CD4-positive, alpha-beta T cell (primary cell): ENCODE measurements at regions not wholly inside any gene's neighbourhood (a gene's known extent, or its start where the extent isn't known, plus 50 kb on each side); places are given as distances from the start of the nearest gene placed in this dataset.

Experiments
- ATAC-seq: fragments of 200-7000 bp; cut with Tn5 transposase; one replicate; pipeline ENCODE4 v1.10.0; 2022; ENCODE audit warnings: mild to moderate bottlenecking; ENCODE audit not compliant: poor library complexity
- CTCF ChIA-PET: fragments of 350-600 bp; sonication (Branson Sonifier 250); formaldehyde crosslinking; loops from one replicate; lab custom pipeline; 2021; ENCODE audit warnings: antibody characterized with exemption, inconsistent platforms; lab: Charles Lee
- POLR2A ChIA-PET: fragments of 350-600 bp; sonication (Branson Sonifier 250); formaldehyde crosslinking; loops from one replicate; lab custom pipeline; 2021; ENCODE audit warnings: antibody characterized with exemption, inconsistent platforms; lab: Charles Lee
- DNase-seq, 14 experiments: peaks; one replicate each; pipeline ENCODE4 v3.0.0-alpha.2; 2013 to 2020; ENCODE audit warnings: mixed read lengths in 2 of 14
- H3K27ac ChIP-seq, 2 donors: one replicate each; pipeline versions ENCODE4 v1.5.1 to v1.7.0; 2013; ENCODE audit warnings: low read length in 2 of 2, low read depth in 1 of 2, mild to moderate bottlenecking in 1 of 2
- H3K27me3 ChIP-seq, 2 experiments: 1 replicate in 1 of 2; 2 replicates in 1 of 2; pipeline versions ENCODE4 v1.6.1 to v1.7.0; 2013; ENCODE audit warnings: low read length in 2 of 2, control low read depth in 1 of 2, mild to moderate bottlenecking in 1 of 2, moderate library complexity in 1 of 2; ENCODE audit not compliant: insufficient read depth in 2 of 2, control insufficient read depth in 1 of 2
- H3K36me3 ChIP-seq: one replicate; pipeline ENCODE4 v1.6.1; 2013; ENCODE audit warnings: low read length, control low read depth; ENCODE audit not compliant: insufficient read depth
- H3K4me1 ChIP-seq: one replicate; pipeline ENCODE4 v1.6.1; 2013; ENCODE audit warnings: low read length, control low read depth; ENCODE audit not compliant: insufficient read depth
- H3K4me3 ChIP-seq: one replicate; pipeline ENCODE4 v1.5.1; 2013; ENCODE audit warnings: mild to moderate bottlenecking, low read length, moderate library complexity
- H3K9me3 ChIP-seq, 2 experiments: 1 replicate in 1 of 2; 2 replicates in 1 of 2; pipeline versions ENCODE4 v1.6.1 to v1.7.0; 2013; ENCODE audit warnings: low read length in 2 of 2, mild to moderate bottlenecking in 2 of 2, control low read depth in 1 of 2, moderate library complexity in 1 of 2; ENCODE audit not compliant: control insufficient read depth in 1 of 2, insufficient read depth in 1 of 2
- H3K27ac Mint-ChIP-seq: one replicate; pipeline ENCODE4 v1.8.0; 2020; ENCODE audit warnings: mixed read lengths
- H3K27me3 Mint-ChIP-seq: one replicate; pipeline ENCODE4 v1.8.0; 2021; ENCODE audit warnings: mixed read lengths
- H3K36me3 Mint-ChIP-seq: one replicate; pipeline ENCODE4 v1.8.0; 2021; ENCODE audit warnings: low read depth, mixed read lengths
- H3K4me1 Mint-ChIP-seq: one replicate; pipeline ENCODE4 v1.8.0; 2021; ENCODE audit warnings: low read depth, mixed read lengths
- H3K4me3 Mint-ChIP-seq: one replicate; pipeline ENCODE4 v1.8.0; 2020; ENCODE audit warnings: mild to moderate bottlenecking, mixed read lengths
- H3K9me3 Mint-ChIP-seq: one replicate; pipeline ENCODE4 v1.8.0; 2020; ENCODE audit warnings: mixed read lengths
- CTCF ChIP-seq: fragments of 200-600 bp; IDR thresholded peaks from one replicate; pipeline ENCODE4 v1.8.0; 2022; ENCODE audit warnings: antibody characterized with exemption, mild to moderate bottlenecking
- intact Hi-C, 2 experiments: fragments of 100-400 bp; cut with DNase I in 1 of 2; cut with micrococcal nuclease in 1 of 2; formaldehyde crosslinking; loops; one replicate each; pipeline versions ENCODE4 v1.15.1 to v1.9.0; 2023 to 2025; cut with DNase I, micrococcal nuclease

- H3K36me3 ChIP-seq = no peaks in the 10 kb centered on the region
- Mint-ChIP-seq H3K36me3 (no peaks in the 10 kb centered on the region), H3K9me3 (no peaks in the 10 kb centered on the region), H3K27me3 (no peaks in the 10 kb centered on the region), H3K4me1 (no peaks in the 10 kb centered on the region), H3K27ac (no peak overlapping the region), H3K4me3 (no peak overlapping the region)
- no peak overlapping the region for H3K4me3 ChIP-seq
- no peaks in the 10 kb centered on the region for H3K27me3 ChIP-seq
- no peaks in the 10 kb centered on the region for H3K4me1 ChIP-seq
- ATAC-seq = no peak
- DNase-seq = no peak
- intact Hi-C loops = no loop called here
- H3K27ac ChIP-seq = no peak overlapping the region
- no peak for TF ChIP-seq CTCF
- CTCF ChIA-PET = no interaction called here
- POLR2A ChIA-PET = no interaction called here
- no peaks in the 10 kb centered on the region for H3K9me3 ChIP-seq
These were observed 323.0 kb downstream of the TSN start for GRCh38 chr2:122078451-122078850.

GRCh38 chr2:122079844-122080243 lies 324.4 kb downstream of the TSN start:
- no peak overlapping the region for H3K27ac ChIP-seq
- no peak overlapping the region for H3K27ac Mint-ChIP-seq
- CTCF ChIA-PET = no interaction called here
- TF ChIP-seq CTCF = no peak
- H3K4me1 ChIP-seq = no peaks in the 10 kb centered on the region
- H3K27me3 ChIP-seq = no peaks in the 10 kb centered on the region
- no peaks in the 10 kb centered on the region for H3K4me1 Mint-ChIP-seq
- intact Hi-C loops = no loop called here
- H3K4me3 ChIP-seq = no peak overlapping the region
- H3K36me3 ChIP-seq = no peaks in the 10 kb centered on the region
- H3K9me3 Mint-ChIP-seq = no peaks in the 10 kb centered on the region
- no peaks in the 10 kb centered on the region for H3K36me3 Mint-ChIP-seq
- ATAC-seq = no peak
- no peak for DNase-seq
- H3K9me3 ChIP-seq = no peaks in the 10 kb centered on the region
- POLR2A ChIA-PET = no interaction called here
- H3K27me3 Mint-ChIP-seq = no peaks in the 10 kb centered on the region
- no peak overlapping the region for H3K4me3 Mint-ChIP-seq

GRCh38 chr2:122080316-122080715 lies 324.9 kb downstream of the TSN start:
- H3K4me3 ChIP-seq = no peak overlapping the region
- Mint-ChIP-seq H3K9me3 (no peaks in the 10 kb centered on the region), H3K27ac (no peak overlapping the region), H3K36me3 (no peaks in the 10 kb centered on the region), H3K4me3 (no peak overlapping the region), H3K27me3 (no peaks in the 10 kb centered on the region), H3K4me1 (no peaks in the 10 kb centered on the region)
- no peaks in the 10 kb centered on the region for H3K4me1 ChIP-seq
- H3K27ac ChIP-seq = no peak overlapping the region
- H3K36me3 ChIP-seq = no peaks in the 10 kb centered on the region
- no peak for ATAC-seq
- no peak for DNase-seq
- no peaks in the 10 kb centered on the region for H3K9me3 ChIP-seq
- no peaks in the 10 kb centered on the region for H3K27me3 ChIP-seq
- TF ChIP-seq CTCF = no peak
- ChIA-PET POLR2A (no interaction called here), CTCF (no interaction called here)
- intact Hi-C loops = no loop called here
